GM20000 (cell line): ENCODE measurements at regions not wholly inside any gene's neighbourhood (a gene's known extent, or its start where the extent isn't known, plus 50 kb on each side); places are given as distances from the start of the nearest gene placed in this dataset.

Experiments
- DNase-seq: peaks from one replicate; pipeline ENCODE4 v3.0.0; 2012; ENCODE audit warnings: low spot score
- CTCF ChIP-seq: IDR thresholded peaks from 2 replicates; pipeline ENCODE4 v1.5.1; 2012; ENCODE audit warnings: mild to moderate bottlenecking, control low read depth; ENCODE audit errors: extremely low read depth, missing control alignments

GRCh38 chr18:51852681-51853080, 487.3 kb upstream of the DCC start:
- TF ChIP-seq CTCF, result no peak
- DNase-seq, result no peak

GRCh38 chr18:51857989-51858388, 482.0 kb upstream of the DCC start:
- no peak for DNase-seq
- no peak for TF ChIP-seq CTCF

- no peak for DNase-seq
- no peak for TF ChIP-seq CTCF
Observed at GRCh38 chr18:51861046-51861445, 479.0 kb upstream of the DCC start.

- no peak for TF ChIP-seq CTCF
- no peak for DNase-seq
Observed at GRCh38 chr18:51862051-51862715, 477.8 kb upstream of the DCC start.

- no peak for TF ChIP-seq CTCF
- DNase-seq, result no peak
Observed at GRCh38 chr18:51864219-51864965, 475.6 kb upstream of the DCC start.

GRCh38 chr18:51865538-51865937, 474.5 kb upstream of the DCC start:
- TF ChIP-seq CTCF, result no peak
- DNase-seq, result no peak

- no peak for DNase-seq
- TF ChIP-seq CTCF, result no peak
Observed at GRCh38 chr18:51867767-51868166, 472.2 kb upstream of the DCC start.
